GM19455 (cell line): ENCODE measurements at regions not wholly inside any gene's neighbourhood (a gene's known extent, or its start where the extent isn't known, plus 50 kb on each side); places are given as distances from the start of the nearest gene placed in this dataset.
"Not testable (repeated sequence)": the region's sequence is repeated elsewhere in the genome, so short reads cannot be mapped to it uniquely, and the experiment has no call there.

Experiments used
- ATAC-seq: cut with Tn5 transposase; IDR thresholded peaks from one replicate; pipeline ENCODE4 v1.9.1; 2021; ENCODE audit not compliant: unreplicated experiment

GRCh38 chr3:27560484-27561056 lies 76.4 kb upstream of the SLC4A7 start:
- ATAC-seq: no peak

GRCh38 chr3:27559835-27560234 lies 75.7 kb upstream of the SLC4A7 start:
- ATAC-seq: no peak

- ATAC-seq: no peak
Observed at GRCh38 chr3:27559381-27559780, 75.2 kb upstream of the SLC4A7 start.

GRCh38 chr3:27557411-27557810 lies 73.2 kb upstream of the SLC4A7 start:
- no peak for ATAC-seq

DNA sequence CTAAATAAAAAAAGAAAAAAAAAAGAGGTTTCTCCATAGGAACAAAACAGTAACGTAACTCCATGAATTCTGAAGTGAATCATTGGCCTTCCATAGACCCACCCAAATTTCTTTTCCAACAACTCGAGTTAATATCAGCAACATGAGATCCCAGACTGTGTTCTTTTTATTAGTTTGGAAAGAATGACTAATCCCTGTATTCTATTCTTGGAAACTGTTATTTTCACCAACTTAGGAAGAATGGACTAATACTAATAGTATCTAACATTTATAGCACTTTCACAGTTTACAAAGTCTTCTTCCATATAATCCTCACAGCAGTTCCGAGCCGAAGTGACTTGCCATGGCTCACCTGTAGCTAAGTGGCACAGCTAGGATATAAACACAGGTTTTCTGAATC lies 72.7 kb upstream of the SLC4A7 start:
- ATAC-seq: no peak

- ATAC-seq: no peak
Observed at GRCh38 chr3:27554706-27555105, 70.5 kb upstream of the SLC4A7 start.

DNA sequence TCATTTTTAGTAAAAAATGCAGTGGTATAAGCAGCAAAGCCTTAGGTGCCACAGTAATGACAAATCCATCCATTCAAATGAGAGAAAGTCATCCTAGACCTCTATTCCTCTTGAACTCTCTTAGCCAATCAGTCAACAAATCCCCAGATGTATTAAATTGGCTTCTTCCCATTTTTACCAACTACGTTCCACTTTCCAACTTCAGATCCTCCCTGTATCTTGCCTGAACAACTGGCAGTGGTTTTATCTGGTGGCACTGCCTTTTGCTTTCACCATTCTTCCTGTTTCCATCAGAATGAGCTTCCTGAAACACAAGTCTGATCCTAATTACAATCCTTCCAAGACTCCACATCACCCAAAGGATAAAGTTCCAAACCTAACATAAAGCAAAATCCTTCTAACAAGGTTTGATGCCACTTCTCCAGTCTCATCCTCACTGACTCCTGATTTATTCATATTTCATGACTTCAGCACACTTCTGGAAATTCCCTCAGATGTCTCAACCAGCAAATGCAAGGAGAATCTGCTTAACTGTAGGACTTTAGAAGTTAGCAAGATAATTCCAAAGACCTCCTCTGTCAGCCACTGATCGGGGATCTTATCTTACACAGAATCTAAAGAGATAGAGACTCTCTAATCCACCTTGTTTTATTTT lies 69.8 kb upstream of the SLC4A7 start:
- no peak for ATAC-seq

DNA sequence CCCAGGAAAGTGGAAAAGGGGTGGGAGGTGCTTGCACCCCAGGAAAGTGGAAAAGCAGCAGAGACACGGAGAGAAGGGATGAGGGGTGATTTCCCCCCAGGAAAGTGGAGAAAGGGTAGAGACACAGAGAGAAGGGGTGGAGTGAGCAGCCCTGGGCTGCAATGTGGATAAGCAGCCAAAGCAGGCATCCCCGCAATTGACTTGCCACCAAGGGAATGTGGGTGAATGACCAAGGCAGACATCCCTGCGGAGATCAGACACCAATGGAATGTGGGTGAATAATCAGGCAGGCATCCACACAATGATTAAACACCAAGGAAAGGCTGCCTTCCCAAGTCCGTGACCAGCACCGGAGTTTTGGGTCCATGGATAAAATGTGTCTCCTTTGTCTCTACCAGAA lies 68.5 kb upstream of the SLC4A7 start:
- ATAC-seq: not testable (repeated sequence)

- not testable (repeated sequence) for ATAC-seq
Observed at GRCh38 chr3:27551413-27551812, 67.2 kb upstream of the SLC4A7 start.

DNA sequence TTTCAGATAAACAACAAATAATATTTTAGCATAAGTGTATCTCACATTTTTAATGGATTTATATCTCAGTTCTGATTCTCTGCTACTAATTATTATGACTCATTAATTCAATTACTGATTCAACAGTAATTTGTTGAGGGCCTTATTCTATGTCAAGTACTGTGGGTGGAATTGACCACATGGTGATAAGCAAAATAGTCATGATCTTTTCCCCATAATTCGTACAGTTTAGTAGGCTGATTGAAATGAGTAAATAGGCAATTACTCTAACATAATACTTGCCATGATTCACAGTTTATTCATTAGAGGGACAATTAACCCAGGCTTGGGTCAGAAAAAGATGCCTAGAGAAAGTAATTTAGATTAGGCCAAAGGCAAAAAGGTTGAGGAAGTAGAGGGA lies 60.9 kb upstream of the SLC4A7 start:
- ATAC-seq: no peak

DNA sequence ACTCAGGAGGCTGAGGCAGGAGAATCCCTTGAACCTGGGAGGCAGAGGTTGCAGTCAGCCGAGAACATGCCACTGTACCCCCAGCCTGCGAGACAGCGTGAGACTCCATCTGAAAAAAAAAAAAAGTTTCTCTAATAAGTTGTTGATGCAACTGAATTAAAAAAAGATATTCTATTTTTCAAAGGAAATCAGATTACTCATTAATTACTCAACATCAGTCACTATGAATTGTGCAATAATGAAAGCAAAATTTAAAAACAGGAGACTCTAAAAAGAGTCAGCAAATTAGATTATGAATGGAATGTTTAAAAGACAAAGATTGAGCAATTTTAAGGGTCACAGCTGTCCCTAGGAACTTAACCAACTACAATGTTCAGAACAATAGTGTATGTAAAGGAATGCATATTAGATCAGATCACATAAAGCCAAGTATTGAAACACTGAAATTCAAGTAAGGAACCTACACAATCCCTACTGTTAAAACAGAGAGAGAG lies 60.2 kb upstream of the SLC4A7 start:
- no peak for ATAC-seq

GRCh38 chr3:27542476-27542875 lies 58.3 kb upstream of the SLC4A7 start:
- no peak for ATAC-seq

DNA sequence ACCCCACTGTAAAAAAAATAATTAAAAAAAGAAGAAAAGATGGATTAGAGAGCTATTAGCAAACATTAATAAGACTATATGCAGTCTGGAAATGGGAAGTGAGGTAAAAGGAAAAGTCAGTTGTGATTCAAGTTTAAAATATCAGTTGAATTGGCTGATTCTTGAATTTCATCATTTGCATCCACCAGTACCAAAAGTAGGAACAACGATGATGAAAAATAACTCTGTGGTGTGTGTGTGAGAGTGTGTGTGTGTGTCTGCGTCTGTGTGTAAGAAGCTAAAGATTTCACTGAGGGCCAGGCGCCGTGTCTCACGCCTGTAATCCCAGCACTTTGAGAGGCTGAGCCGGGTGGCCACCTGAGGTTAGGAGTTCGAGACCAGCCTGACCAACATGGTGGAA lies 56.0 kb upstream of the SLC4A7 start:
- no peak for ATAC-seq

GRCh38 chr3:27536491-27536890 lies 52.3 kb upstream of the SLC4A7 start:
- ATAC-seq: no peak

DNA sequence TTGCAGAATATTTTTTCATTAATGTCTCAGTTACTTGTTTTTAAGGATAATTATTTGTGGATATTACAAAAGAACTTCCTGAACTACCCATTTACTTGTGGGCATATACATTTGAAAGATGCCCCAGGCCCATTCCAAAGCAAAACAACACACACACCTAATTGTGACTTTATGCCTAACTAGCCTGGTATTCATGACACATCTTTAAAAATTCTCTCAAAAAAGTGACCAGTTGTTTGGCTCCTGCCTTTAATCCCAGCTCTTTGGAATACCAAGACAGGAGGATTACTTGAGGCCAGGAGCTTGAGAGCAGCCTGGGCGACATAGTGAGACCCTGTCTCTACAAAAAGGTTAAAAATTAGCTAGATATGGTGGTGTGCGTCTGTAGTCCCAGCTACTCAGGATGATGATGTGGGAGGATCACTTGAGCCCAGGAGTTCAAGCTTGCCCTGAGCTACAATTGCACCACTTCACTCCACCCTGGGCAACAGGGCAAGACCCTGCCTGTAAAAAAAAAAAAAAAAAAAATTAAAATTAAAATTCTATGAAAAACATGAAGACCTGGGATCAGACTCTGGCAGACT lies 51.7 kb upstream of the SLC4A7 start:
- ATAC-seq: no peak

- ATAC-seq: no peak
Observed at GRCh38 chr3:27533718-27534573, 49.8 kb upstream of the SLC4A7 start.
